Panc1 (cell line): ENCODE measurements at regions not wholly inside any gene's neighbourhood (a gene's known extent, or its start where the extent isn't known, plus 50 kb on each side); places are given as distances from the start of the nearest gene placed in this dataset.

ENCODE experiments used
- ATAC-seq: fragments of 200-7000 bp; cut with Tn5 transposase; 2 replicates; pipeline ENCODE4 v1.9.1; 2020; ENCODE audit warnings: mild to moderate bottlenecking, moderate library complexity
- BruUV-seq: library from RNA; stranded (reverse); fragments of 400-500 nt; replicated peaks from 2 replicates; lab custom pipeline; 2021; lab: Mats Ljungman, UMichigan
- CTCF ChIA-PET: fragments of 300-600 bp; sonication (Branson Sonifier 250); formaldehyde crosslinking; loops from one replicate; lab custom pipeline; 2022; ENCODE audit warnings: antibody characterized with exemption; lab: Charles Lee
- POLR2A ChIA-PET: fragments of 300-600 bp; sonication (Branson Sonifier 250); formaldehyde crosslinking; loops from one replicate; lab custom pipeline; 2022; ENCODE audit warnings: antibody characterized with exemption; lab: Charles Lee
- DNase-seq: peaks from one replicate; pipeline ENCODE4 v3.0.0-alpha.2; 2010; ENCODE audit warnings: low read depth, low spot score
- H3K27ac ChIP-seq: 2 replicates; pipeline ENCODE4 v1.5.1; 2011; ENCODE audit warnings: mild to moderate bottlenecking, low read length, inconsistent platforms
- H3K27me3 ChIP-seq: fragments of 200-500 bp; sonication (Bioruptor generic); 2 replicates; pipeline ENCODE4 v1.6.0; 2014; ENCODE audit warnings: low read length, inconsistent platforms; ENCODE audit not compliant: control insufficient read depth, insufficient read depth
- H3K36me3 ChIP-seq: fragments of 200-500 bp; sonication (Bioruptor generic); 2 replicates; pipeline ENCODE4 v1.5.1; 2014; ENCODE audit warnings: inconsistent platforms, mild to moderate bottlenecking, low read length, moderate library complexity; ENCODE audit not compliant: control insufficient read depth, insufficient read depth
- H3K4me1 ChIP-seq: 2 replicates; pipeline ENCODE4 v1.5.1; 2011; ENCODE audit warnings: inconsistent platforms, mild to moderate bottlenecking, low read length, moderate library complexity; ENCODE audit not compliant: control insufficient read depth, insufficient read depth
- H3K4me3 ChIP-seq, 2 experiments: 2 replicates each; pipeline ENCODE4 v1.5.1; 2011 to 2012; ENCODE audit warnings: low read depth in 2 of 2, low read length in 2 of 2, mild to moderate bottlenecking in 2 of 2, inconsistent platforms in 1 of 2, moderate library complexity in 1 of 2
- H3K9me3 ChIP-seq: fragments of 200-500 bp; sonication (Bioruptor generic); 2 replicates; pipeline ENCODE4 v1.5.1; 2014; ENCODE audit warnings: low read depth, mild to moderate bottlenecking, inconsistent platforms, low read length, moderate library complexity; ENCODE audit not compliant: control insufficient read depth, insufficient read depth
- CTCF ChIP-seq: fragments of 450-650 bp; IDR thresholded peaks from 2 replicates; pipeline ENCODE4 v1.5.1; 2017; ENCODE audit warnings: mild to moderate bottlenecking
- POLR2AphosphoS5 ChIP-seq: IDR thresholded peaks from 2 replicates; pipeline ENCODE4 v1.6.1; 2012; ENCODE audit warnings: mild to moderate bottlenecking, low read depth, low read length, moderate library complexity
- REST ChIP-seq, 2 experiments: IDR thresholded peaks; 2 replicates each; pipeline ENCODE4 v1.6.1; 2011 to 2012; ENCODE audit warnings: low read depth in 2 of 2, control low read depth in 1 of 2, low read length in 1 of 2, mild to moderate bottlenecking in 1 of 2, moderate library complexity in 1 of 2; ENCODE audit not compliant: insufficient read depth in 1 of 2
- SIN3A ChIP-seq: IDR thresholded peaks from 2 replicates; pipeline ENCODE4 v1.6.1; 2012; ENCODE audit warnings: low read depth, mild to moderate bottlenecking, low read length, moderate library complexity, borderline replicate concordance; ENCODE audit not compliant: insufficient read depth
- TCF7L2 ChIP-seq: IDR thresholded peaks from 2 replicates; pipeline ENCODE4 v1.6.1; 2011; ENCODE audit warnings: mild to moderate bottlenecking, low read depth, low read length, inconsistent platforms
- in situ Hi-C: cut with HindIII; loops from 2 replicates; pipeline ENCODE4 v1.10.0; 2016; ENCODE audit warnings: low sequenced_read_pairs, low pct_unique_long_range_greater_than_20kb
- intact Hi-C: fragments of 100-400 bp; cut with micrococcal nuclease; formaldehyde crosslinking; loops from one replicate; pipeline ENCODE4 v1.10.0; 2022; ENCODE audit not compliant: unreplicated experiment

DNA sequence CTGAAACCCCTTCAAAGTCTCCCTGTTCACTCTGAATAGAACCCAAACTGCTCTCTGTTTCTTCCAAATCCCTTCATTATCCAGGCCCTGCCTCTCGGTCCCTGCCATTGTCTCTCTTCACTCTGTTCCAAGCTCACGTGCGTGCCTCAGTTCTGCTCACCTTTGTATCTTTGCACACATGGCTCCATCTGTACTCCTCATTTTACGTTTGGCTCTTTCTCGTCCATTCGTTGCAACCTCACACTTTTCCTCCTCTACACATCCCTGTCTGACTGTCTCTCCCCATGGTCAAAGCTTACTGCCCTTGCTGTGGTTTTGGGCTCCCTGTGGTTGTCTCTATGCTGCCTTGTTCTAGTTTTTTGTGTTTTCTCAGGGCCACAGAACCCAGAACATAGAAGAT is 1054.5 kb downstream of the BCL11B start:
- TF ChIP-seq CTCF (no peak), TCF7L2 (no peak), POLR2AphosphoS5 (no peak), SIN3A (no peak), REST (IDR thresholded peaks at IDR 0.05; ENCODE audit: insufficient read depth in 1 of 2, low read depth in 2 of 2, low read length in 1 of 2) (no peak)
- CTCF ChIA-PET: no interaction called here
- ATAC-seq (no peak), DNase-seq (no peak)
- Histone ChIP-seq H3K27me3 (no peaks in the 10 kb centered on the region), H3K9me3 (no peaks in the 10 kb centered on the region), H3K4me1 (no peaks in the 10 kb centered on the region), H3K27ac (no peak overlapping the region), H3K36me3 (no peaks in the 10 kb centered on the region), H3K4me3 (no peak overlapping the region)
- POLR2A ChIA-PET: no interaction called here
- no TSS peak for BruUV-seq
- intact Hi-C loops: no loop called here
- in situ Hi-C loops: no loop called here

DNA sequence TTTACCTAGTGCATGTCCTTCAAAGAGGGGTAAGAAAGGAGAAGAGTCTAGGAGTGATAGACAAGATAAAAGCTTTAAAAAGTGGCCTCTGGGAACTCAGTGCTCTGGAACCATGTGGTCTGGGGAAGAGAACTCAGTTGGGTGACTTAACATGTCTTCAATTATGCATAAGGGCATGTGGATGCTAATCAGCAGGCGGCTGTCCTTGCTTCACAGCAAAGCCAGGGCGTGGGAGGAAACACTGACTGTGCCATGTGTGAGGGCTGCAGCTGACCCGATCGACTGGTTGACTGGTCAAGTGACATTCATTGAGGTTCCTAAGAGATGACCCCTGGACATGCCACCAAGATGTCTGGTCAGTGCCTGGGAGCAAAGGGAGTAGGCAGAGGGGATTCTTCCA is 1053.8 kb downstream of the BCL11B start:
- in situ Hi-C loops: no loop called here
- BruUV-seq: no TSS peak
- Histone ChIP-seq H3K27me3 (no peaks in the 10 kb centered on the region), H3K36me3 (no peaks in the 10 kb centered on the region), H3K4me3 (no peak overlapping the region), H3K4me1 (no peaks in the 10 kb centered on the region), H3K9me3 (no peaks in the 10 kb centered on the region), H3K27ac (no peak overlapping the region)
- ChIA-PET POLR2A (no interaction called here), CTCF (no interaction called here)
- intact Hi-C loops: no loop called here
- ATAC-seq (no peak), DNase-seq (no peak)
- TF ChIP-seq POLR2AphosphoS5 (no peak), SIN3A (no peak), REST (IDR thresholded peaks at IDR 0.05; ENCODE audit: insufficient read depth in 1 of 2, low read depth in 2 of 2, low read length in 1 of 2) (no peak), CTCF (no peak), TCF7L2 (no peak)
